GM12878 (cell line): ENCODE measurements at regions not wholly inside any gene's neighbourhood (a gene's known extent, or its start where the extent isn't known, plus 50 kb on each side); places are given as distances from the start of the nearest gene placed in this dataset.

Experiments
- ATF7 ChIP-seq: fragments of 450-650 bp; IDR thresholded peaks from 2 replicates; pipeline ENCODE4 v1.6.1; 2016; ENCODE audit warnings: low read depth, mild to moderate bottlenecking
- CBX5 ChIP-seq: sonication (generic); IDR thresholded peaks from 2 replicates; pipeline ENCODE4 v1.6.1; 2016; ENCODE audit warnings: low read depth, moderate library complexity, mild to moderate bottlenecking, inconsistent platforms
- CHD1 ChIP-seq: IDR thresholded peaks from 2 replicates; pipeline ENCODE4 v1.6.1; 2012; ENCODE audit warnings: low read depth, low read length, improper control_type of control experiment
- ETV6 ChIP-seq, 2 experiments: fragments of 450-650 bp in 1 of 2; IDR thresholded peaks in 1 of 2; conservative IDR thresholded peaks in 1 of 2; 2 replicates each; pipeline ENCODE4 v1.6.1; 2014; ENCODE audit warnings: antibody characterized with exemption in 1 of 2, borderline replicate concordance in 1 of 2, low read depth in 1 of 2, mild to moderate bottlenecking in 1 of 2, moderate library complexity in 1 of 2
- HCFC1 ChIP-seq: fragments of 150-350 bp; IDR thresholded peaks from 2 replicates; pipeline ENCODE4 v1.6.1; 2014; ENCODE audit warnings: low read length
- HDAC2 ChIP-seq: fragments of 200-600 bp; sonication (generic); IDR thresholded peaks from 2 replicates; pipeline ENCODE4 v1.6.1; 2017
- IKZF1 ChIP-seq: fragments of 450-650 bp; conservative IDR thresholded peaks from 2 replicates; pipeline ENCODE4 v1.6.1; 2017; ENCODE audit warnings: antibody characterized with exemption, mild to moderate bottlenecking
- NFYB ChIP-seq: IDR thresholded peaks from 2 replicates; pipeline ENCODE4 v1.6.1; 2011; ENCODE audit warnings: low read depth, mild to moderate bottlenecking, low read length, improper control_type of control experiment, moderate library complexity; ENCODE audit not compliant: insufficient read depth
- POLR2AphosphoS5 ChIP-seq: IDR thresholded peaks from 2 replicates; pipeline ENCODE4 v1.6.1; 2011; ENCODE audit warnings: mild to moderate bottlenecking, low read length, inconsistent platforms
- POU2F2 ChIP-seq: IDR thresholded peaks from 3 replicates; pipeline ENCODE4 v1.6.1; 2011; ENCODE audit warnings: low read depth, mild to moderate bottlenecking, low read length, borderline replicate concordance
- SMC3 ChIP-seq: IDR thresholded peaks from 2 replicates; pipeline ENCODE4 v1.6.1; 2011; ENCODE audit warnings: low read length, improper control_type of control experiment, borderline replicate concordance
- SP1 ChIP-seq: IDR thresholded peaks from one replicate; pipeline ENCODE4 v1.6.1; 2011; ENCODE audit warnings: low read depth, low read length
- TBL1XR1 ChIP-seq: IDR thresholded peaks from 2 replicates; pipeline ENCODE4 v1.6.1; 2012; ENCODE audit warnings: low read depth, low read length, improper control_type of control experiment
- WRNIP1 ChIP-seq: IDR thresholded peaks from 2 replicates; pipeline ENCODE4 v1.6.1; 2011; ENCODE audit warnings: low read depth, low read length, improper control_type of control experiment, borderline replicate concordance
- ZNF622 ChIP-seq: fragments of 450-650 bp; IDR thresholded peaks from 2 replicates; pipeline ENCODE4 v1.6.1; 2017; ENCODE audit warnings: mild to moderate bottlenecking, inconsistent platforms
- TF ChIP-seq, protein P1 (sequence below): fragments of 450-650 bp; IDR thresholded peaks from 2 replicates; pipeline ENCODE4 v1.6.1; 2016; ENCODE audit warnings: mild to moderate bottlenecking
- TF ChIP-seq, protein P2 (sequence below): fragments of 450-650 bp; IDR thresholded peaks from 2 replicates; pipeline ENCODE4 v1.6.1; 2017; ENCODE audit warnings: borderline replicate concordance
- TF ChIP-seq, protein P3 (sequence below): IDR thresholded peaks from 2 replicates; pipeline ENCODE4 v1.6.1; 2012; ENCODE audit warnings: low read length, inconsistent platforms
- TF ChIP-seq, protein P4 (sequence below): fragments of 450-650 bp; IDR thresholded peaks from 2 replicates; pipeline ENCODE4 v1.6.1; 2018; ENCODE audit warnings: mild to moderate bottlenecking, low read depth, moderate library complexity; ENCODE audit not compliant: partially characterized antibody
- TF ChIP-seq, protein P5 (sequence below): fragments of 450-650 bp; IDR thresholded peaks from 2 replicates; pipeline ENCODE4 v1.6.1; 2016; ENCODE audit warnings: mild to moderate bottlenecking, moderate library complexity, borderline replicate concordance

DNA sequence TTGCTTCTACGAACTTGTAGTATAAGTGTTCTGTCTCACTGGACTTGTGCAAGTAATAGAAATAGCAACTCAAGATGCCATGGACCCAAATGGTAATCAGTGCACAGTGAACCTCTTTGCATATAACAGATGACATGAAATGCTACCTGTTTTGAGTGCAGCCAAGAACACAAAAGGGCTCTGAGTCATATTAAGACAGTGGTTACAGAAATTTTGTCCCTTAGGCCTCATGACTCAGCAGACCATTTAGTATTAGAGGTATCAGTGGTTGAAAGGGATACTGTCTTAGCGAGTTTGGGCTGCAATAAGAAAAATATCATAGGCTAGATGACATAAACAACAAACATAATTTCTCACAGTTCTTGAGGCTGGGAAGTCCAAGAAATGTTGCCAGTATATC, 502.9 kb upstream of the PCDH10 start (continued):
- no peak for TF ChIP-seq SMC3
- TF ChIP-seq, protein P1, sequence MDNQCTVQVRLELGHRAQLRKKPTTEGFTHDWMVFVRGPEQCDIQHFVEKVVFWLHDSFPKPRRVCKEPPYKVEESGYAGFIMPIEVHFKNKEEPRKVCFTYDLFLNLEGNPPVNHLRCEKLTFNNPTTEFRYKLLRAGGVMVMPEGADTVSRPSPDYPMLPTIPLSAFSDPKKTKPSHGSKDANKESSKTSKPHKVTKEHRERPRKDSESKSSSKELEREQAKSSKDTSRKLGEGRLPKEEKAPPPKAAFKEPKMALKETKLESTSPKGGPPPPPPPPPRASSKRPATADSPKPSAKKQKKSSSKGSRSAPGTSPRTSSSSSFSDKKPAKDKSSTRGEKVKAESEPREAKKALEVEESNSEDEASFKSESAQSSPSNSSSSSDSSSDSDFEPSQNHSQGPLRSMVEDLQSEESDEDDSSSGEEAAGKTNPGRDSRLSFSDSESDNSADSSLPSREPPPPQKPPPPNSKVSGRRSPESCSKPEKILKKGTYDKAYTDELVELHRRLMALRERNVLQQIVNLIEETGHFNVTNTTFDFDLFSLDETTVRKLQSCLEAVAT = no peak
- peak; percentile 79; the same call in 1 of the 3 replicates for TF ChIP-seq POU2F2
- no peak for TF ChIP-seq SP1
- TF ChIP-seq IKZF1 = peak; percentile 32; the same call in 1 of the 2 replicates
- TF ChIP-seq ZNF622 = no peak
- peak; percentile 73 for TF ChIP-seq ATF7
- TF ChIP-seq NFYB = no peak
- TF ChIP-seq ETV6 (conservative IDR thresholded peaks at IDR 0.05 in 1 of 2, IDR thresholded peaks at IDR 0.05 in 1 of 2; ENCODE audit: borderline replicate concordance in 1 of 2, low read depth in 1 of 2) = peak in 1 of 2 experiments; percentile 38; a peak in 1 of 4 replicates
- TF ChIP-seq TBL1XR1 = peak; percentile 73; the same call in 1 of the 2 replicates
- TF ChIP-seq, protein P2, sequence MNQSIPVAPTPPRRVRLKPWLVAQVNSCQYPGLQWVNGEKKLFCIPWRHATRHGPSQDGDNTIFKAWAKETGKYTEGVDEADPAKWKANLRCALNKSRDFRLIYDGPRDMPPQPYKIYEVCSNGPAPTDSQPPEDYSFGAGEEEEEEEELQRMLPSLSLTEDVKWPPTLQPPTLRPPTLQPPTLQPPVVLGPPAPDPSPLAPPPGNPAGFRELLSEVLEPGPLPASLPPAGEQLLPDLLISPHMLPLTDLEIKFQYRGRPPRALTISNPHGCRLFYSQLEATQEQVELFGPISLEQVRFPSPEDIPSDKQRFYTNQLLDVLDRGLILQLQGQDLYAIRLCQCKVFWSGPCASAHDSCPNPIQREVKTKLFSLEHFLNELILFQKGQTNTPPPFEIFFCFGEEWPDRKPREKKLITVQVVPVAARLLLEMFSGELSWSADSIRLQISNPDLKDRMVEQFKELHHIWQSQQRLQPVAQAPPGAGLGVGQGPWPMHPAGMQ = no peak
- TF ChIP-seq CBX5 = peak; percentile 83; the same call in 1 of the 2 replicates
- TF ChIP-seq WRNIP1 = no peak
- TF ChIP-seq HCFC1 = no peak
- TF ChIP-seq CHD1 = no peak
- TF ChIP-seq, protein P3, sequence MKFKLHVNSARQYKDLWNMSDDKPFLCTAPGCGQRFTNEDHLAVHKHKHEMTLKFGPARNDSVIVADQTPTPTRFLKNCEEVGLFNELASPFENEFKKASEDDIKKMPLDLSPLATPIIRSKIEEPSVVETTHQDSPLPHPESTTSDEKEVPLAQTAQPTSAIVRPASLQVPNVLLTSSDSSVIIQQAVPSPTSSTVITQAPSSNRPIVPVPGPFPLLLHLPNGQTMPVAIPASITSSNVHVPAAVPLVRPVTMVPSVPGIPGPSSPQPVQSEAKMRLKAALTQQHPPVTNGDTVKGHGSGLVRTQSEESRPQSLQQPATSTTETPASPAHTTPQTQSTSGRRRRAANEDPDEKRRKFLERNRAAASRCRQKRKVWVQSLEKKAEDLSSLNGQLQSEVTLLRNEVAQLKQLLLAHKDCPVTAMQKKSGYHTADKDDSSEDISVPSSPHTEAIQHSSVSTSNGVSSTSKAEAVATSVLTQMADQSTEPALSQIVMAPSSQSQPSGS = peak; percentile 87
- TF ChIP-seq, protein P4, sequence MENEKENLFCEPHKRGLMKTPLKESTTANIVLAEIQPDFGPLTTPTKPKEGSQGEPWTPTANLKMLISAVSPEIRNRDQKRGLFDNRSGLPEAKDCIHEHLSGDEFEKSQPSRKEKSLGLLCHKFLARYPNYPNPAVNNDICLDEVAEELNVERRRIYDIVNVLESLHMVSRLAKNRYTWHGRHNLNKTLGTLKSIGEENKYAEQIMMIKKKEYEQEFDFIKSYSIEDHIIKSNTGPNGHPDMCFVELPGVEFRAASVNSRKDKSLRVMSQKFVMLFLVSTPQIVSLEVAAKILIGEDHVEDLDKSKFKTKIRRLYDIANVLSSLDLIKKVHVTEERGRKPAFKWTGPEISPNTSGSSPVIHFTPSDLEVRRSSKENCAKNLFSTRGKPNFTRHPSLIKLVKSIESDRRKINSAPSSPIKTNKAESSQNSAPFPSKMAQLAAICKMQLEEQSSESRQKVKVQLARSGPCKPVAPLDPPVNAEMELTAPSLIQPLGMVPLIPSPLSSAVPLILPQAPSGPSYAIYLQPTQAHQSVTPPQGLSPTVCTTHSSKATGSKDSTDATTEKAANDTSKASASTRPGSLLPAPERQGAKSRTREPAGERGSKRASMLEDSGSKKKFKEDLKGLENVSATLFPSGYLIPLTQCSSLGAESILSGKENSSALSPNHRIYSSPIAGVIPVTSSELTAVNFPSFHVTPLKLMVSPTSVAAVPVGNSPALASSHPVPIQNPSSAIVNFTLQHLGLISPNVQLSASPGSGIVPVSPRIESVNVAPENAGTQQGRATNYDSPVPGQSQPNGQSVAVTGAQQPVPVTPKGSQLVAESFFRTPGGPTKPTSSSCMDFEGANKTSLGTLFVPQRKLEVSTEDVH = no peak
- TF ChIP-seq POLR2AphosphoS5 = no peak
- TF ChIP-seq, protein P5, sequence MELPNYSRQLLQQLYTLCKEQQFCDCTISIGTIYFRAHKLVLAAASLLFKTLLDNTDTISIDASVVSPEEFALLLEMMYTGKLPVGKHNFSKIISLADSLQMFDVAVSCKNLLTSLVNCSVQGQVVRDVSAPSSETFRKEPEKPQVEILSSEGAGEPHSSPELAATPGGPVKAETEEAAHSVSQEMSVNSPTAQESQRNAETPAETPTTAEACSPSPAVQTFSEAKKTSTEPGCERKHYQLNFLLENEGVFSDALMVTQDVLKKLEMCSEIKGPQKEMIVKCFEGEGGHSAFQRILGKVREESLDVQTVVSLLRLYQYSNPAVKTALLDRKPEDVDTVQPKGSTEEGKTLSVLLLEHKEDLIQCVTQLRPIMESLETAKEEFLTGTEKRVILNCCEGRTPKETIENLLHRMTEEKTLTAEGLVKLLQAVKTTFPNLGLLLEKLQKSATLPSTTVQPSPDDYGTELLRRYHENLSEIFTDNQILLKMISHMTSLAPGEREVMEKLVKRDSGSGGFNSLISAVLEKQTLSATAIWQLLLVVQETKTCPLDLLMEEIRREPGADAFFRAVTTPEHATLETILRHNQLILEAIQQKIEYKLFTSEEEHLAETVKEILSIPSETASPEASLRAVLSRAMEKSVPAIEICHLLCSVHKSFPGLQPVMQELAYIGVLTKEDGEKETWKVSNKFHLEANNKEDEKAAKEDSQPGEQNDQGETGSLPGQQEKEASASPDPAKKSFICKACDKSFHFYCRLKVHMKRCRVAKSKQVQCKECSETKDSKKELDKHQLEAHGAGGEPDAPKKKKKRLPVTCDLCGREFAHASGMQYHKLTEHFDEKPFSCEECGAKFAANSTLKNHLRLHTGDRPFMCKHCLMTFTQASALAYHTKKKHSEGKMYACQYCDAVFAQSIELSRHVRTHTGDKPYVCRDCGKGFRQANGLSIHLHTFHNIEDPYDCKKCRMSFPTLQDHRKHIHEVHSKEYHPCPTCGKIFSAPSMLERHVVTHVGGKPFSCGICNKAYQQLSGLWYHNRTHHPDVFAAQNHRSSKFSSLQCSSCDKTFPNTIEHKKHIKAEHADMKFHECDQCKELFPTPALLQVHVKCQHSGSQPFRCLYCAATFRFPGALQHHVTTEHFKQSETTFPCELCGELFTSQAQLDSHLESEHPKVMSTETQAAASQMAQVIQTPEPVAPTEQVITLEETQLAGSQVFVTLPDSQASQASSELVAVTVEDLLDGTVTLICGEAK = no peak
- no peak for TF ChIP-seq HDAC2
